Inflammatory macrophage treated with lipopolysaccharide for 4 hours (primary cell): ENCODE measurements at regions not wholly inside any gene's neighbourhood (a gene's known extent, or its start where the extent isn't known, plus 50 kb on each side); places are given as distances from the start of the nearest gene placed in this dataset.
"Not testable (repeated sequence)": the region's sequence is repeated elsewhere in the genome, so short reads cannot be mapped to it uniquely, and the experiment has no call there.

Experiments used
- DNase-seq: peaks from one replicate; pipeline ENCODE4 v3.0.0-alpha.2; 2020

DNA sequence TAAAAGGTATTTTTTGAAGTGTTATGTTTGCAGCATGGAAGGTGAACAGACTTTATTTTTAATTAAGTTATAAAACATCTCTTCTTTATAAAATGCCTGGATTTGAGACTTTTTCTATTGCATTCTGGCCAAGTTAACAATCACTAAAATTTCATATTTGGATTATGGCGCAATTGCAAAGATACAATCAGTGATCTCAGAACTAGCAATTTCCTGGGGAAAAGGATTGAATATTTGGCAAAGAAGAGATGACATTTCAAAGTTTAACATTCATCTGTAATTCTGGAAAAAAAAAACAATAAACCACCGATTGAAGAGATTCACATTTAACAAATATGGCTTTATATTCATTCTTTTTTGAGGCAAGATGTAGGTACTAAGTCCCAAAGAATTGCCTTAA is 378.0 kb downstream of the LRRC70 start:
- DNase-seq: no peak

DNA sequence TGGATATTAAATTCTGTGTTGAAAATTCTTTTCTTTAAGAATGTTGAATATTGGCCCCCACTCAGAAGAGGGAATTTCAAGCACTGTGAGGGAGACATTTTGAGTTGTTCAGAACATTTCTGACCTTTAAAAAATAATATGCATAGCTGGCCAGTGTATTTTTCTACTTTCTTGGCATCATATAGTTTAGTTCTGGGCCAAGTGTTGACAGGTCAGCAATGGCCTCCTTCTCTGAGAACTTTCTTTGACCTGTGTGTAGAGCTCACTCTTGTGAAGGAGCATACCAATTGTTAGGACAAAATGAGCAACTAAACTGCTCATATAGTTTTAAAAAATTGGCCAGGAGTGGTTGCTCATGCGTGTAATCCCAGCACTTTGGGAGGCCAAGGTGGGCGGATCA is 376.0 kb downstream of the LRRC70 start:
- no peak for DNase-seq

DNA sequence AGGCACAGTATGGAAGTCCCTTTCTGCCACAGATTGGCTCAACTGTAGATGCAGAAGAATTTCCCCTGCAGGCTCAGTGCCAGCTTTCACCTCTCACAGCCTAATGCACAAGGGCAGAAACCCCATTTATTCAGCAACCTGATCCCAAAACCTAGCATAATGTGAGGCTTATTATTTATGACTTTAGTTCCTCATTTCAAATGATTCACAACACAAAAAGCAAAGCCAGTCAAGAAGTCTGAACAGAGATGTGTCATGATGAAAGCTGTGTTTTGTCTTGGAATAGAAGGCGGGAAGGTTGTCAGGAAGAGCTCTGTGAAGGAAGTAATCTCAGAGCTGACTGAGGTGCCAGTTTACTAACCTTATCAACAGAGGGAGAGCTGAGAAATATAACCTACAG is 369.7 kb downstream of the LRRC70 start:
- DNase-seq: no peak

DNA sequence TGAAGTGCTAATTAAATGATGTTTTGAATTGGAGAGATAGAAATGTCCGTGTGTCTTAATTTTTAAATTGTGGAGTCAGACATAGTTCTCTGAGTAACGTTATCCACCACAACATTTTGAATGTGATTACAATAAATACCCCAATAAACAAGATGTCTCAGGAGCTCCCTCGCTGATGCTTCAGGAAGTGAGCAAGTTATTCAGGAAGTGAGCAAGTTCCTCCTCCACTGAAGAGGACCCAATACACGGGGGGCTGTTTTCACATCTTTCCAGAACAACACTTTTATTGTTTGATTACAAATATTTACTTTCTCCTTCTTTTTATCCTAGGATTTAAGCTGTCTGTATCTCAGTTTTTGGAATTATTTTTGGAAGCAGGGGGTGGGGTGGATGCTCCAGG is 363.8 kb downstream of the LRRC70 start:
- DNase-seq: no peak

DNA sequence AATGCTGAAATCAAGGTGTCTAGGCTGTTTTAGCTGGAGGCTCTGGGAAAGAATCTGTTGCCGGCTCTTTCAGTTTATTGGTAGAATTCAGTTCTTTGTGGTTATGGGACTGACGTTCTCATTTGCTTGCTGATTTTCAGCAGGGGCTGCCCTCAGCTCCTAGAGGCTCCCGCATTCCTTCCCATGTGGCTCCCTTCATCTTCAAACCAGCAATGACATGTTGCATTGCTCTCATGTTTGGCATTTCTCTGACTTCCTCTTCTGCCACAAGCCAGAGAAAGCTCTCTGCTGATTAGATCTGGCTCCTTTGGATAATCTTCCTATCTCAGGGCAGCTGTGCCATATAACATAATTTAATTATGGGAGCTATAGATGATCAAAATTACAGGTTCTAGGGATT is 360.3 kb downstream of the LRRC70 start:
- no peak for DNase-seq

DNA sequence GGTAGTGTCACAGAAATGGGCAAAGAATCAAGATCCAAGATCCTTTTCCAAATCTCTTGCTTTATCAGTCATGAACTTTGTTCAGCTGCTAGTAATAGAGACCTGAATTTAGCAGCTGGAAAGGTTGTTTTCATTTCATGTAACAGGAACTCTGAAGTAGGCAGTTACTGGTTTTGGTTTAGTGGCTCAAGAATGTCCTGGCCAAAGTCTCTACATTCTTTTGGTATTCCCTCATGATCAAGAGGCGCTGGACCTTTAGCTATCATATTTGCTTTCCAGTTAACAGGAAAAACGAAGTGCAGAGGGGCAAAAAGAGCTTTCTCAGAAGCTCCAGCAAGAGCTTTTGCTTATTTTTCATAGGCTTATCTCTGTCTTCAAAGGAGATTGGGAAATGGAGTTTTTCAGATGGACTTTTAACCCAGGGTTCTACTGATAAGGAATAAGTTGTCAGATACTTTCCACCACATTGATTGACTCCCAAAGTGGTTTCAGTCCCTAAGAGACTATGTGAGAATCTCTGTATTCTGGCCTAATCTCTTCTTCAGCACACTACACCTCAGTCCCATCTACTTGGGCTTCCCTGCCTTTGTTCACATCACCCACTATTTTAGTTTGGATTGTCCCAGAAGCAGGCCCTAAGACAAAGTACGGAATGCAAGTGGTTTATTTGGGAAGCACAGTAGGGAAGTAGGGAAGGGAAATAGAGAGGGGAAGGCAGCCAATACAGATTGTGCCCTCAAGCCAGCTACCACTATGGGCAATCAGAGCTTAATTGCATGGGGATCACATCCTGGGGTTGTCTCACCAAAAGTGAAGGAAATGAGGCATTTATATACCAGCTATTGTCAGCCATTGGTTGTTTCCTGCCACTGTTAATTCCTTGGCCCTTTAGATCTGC is 359.3 kb downstream of the LRRC70 start:
- DNase-seq: no peak

DNA sequence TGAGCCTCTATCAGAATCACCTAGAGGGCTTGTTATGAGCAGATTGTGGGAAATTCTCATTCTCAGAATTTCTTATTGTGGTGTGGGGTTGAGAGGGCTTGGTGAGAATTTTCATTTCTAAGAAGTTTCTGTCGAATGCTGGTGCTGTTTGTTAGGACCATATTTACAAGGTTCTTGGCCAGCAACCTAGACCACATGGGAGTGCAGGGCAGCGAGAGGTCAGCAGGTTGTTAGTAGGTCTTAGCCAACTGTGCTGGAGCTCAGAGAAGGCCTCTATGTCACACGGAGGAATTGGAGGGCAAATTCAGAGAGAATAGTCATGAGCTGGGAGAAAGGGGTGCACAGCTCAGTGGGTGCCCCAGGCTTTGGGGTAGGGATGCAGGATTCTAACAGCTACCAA is 357.0 kb downstream of the LRRC70 start:
- DNase-seq: no peak

DNA sequence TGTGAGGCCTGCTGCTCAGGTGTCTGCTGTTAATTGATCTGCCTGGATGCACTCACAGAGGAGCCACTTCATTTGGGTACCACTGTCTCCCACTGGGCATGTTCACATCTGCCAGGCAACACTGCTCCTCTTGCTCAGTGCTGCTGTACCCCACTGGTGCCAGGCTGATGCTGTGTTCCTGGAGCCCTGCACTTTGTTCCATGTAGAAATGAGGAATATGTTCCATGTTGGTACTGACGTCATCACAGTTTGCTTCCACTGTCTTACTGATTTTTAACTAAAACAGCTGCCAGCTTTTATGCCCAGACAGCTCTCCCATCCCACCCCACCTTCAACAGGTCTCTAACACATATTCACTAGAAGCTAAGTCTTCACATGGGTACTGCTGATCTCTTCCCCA is 355.7 kb downstream of the LRRC70 start:
- no peak for DNase-seq

DNA sequence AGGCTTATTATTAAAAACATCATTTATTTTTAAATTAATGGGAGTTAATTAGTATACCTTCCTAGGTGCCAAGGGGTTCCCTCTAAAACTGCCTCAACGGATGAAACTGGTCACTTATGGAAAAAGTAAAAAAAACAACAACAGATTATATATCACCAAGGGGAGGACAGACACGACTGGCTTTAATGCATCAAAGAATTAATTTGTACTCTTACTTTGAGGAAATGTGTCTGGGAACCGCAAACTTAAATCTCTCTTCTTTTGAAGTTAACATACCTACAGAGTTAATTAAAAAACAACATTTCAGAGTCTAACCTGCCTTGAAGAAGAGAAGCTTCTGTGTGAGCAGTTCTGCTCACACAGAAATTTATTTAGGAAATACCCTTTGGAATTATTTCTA is 354.6 kb downstream of the LRRC70 start:
- no peak for DNase-seq

DNA sequence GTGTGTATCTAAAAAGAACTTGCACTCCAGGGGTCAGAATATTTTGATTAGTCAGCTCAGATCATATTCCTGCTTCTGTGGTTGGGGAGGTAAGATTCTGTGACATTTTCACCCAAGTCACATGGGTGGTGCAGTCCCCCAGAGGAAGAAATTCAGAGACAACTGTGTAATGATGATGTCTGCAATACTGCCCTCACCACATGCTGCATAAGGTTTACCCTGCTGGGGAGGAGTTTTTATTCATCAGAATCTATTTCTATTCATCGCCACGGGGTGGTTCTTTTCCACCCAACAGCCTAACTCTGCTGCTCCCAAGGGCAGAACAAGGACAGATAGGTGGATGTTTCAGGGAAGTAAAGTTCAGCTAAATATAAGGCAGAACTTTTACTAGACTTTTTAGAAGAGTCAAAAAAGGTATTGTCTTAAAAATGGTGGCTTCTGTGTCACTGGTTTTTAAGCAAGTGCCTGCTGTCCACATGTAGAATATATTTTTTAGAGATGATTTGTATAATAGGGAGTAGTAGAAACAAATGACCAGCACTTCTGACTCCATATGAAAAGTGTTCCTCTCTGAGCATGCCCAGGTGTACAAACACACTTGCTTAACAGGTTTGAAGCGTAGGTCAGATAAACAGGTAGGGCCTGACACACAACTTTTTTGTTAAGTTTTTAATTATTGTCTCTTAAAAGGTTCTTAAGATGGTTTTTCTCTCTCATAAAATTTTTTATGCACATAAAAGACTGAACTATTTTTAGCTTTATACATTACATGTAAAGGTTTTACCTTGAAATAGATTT is 352.7 kb downstream of the LRRC70 start:
- no peak for DNase-seq

DNA sequence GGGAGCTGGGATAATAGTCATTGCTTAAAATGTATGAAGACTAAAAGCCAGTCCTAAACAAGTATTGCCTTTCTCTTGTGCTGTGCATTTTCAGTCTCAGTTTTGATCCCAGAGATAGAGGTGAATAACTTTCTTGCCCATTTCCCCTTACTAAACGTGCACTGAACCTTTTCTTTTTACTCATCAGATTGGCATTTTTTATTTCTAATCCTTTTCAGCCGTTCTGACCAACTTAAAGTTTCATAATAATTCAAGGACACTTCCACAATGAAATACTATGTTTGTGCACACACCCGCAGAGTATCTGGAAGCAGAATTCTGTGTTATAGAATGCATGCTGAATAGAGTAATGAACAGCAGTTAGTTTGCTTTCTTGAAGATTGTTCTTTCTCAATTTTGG is 343.6 kb downstream of the LRRC70 start:
- no peak for DNase-seq

DNA sequence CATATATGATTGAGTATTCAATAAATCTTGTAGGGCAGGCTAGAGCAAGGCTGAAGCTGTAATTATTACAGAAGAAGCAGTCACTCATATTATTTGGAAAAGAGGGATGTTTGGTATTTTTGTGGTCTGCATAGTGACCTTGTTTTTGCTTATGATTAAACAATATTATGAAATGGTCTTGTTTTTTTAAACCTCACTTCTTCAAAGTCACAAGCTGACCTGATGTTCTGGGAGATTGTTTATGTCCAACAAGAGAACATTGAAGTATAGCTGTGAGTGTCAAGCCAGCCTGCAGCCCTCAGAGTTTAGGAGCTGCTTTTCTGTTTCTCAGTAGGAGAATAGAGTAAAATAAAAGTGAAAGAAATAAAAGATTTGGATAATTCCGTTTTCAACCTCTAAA is 342.2 kb downstream of the LRRC70 start:
- no peak for DNase-seq

DNA sequence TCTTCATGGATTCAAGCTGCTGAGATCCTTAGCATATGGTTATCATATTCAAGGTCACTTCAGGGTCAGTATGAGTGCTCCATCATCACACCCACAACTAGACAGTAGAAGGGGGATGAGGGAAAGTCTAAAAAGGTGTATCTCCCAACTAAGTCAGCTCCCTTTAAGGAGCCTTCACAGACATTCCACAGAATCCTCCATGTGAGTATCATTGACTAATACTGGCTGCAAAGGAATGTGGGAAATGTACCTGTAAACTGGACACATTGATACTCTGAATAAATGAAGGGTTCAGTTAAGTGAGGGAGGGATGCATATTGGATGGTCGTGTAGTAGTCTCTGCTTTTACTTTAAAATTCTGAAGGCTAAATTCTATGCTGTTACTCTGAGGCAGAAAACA is 330.7 kb downstream of the LRRC70 start:
- no peak for DNase-seq

DNA sequence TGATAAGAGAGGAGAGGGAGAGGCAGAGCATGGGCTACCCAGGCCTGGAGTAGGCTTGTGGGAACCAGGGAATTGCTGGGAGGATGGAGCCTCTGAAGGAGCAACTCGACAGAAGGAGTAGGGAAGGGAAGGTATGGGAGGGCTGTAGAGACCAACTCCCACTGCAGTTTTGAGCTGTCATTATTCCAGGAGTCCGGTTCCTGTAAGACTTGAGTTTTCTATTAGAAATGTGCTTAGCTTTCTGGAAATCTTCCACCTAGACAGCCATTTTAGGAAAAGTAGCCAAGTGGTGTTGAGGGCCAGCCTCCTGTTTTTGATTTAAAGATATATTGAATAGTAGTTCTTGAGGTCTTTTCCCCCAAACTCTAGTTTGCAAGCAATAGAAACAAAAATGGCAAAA is 323.5 kb downstream of the LRRC70 start:
- DNase-seq: no peak

DNA sequence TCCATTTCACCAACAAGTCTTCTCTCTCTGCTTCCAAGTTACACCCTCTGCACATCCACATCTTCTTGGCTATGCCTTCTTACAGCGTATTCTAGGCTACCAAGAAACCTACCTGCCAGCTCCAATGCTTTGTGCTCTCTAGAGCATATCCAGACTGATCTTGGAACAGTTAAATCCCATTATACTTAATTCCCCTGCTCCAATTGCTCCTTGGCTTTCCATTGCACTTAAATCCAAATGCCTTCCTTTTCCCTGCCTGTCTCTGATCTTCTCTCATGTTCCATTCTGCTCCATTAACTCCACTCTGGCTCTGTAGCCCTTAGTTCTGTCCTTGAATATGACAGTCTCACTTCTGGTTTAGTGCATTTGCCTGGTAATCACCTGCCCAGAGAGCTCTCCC is 322.4 kb downstream of the LRRC70 start:
- DNase-seq: no peak

DNA sequence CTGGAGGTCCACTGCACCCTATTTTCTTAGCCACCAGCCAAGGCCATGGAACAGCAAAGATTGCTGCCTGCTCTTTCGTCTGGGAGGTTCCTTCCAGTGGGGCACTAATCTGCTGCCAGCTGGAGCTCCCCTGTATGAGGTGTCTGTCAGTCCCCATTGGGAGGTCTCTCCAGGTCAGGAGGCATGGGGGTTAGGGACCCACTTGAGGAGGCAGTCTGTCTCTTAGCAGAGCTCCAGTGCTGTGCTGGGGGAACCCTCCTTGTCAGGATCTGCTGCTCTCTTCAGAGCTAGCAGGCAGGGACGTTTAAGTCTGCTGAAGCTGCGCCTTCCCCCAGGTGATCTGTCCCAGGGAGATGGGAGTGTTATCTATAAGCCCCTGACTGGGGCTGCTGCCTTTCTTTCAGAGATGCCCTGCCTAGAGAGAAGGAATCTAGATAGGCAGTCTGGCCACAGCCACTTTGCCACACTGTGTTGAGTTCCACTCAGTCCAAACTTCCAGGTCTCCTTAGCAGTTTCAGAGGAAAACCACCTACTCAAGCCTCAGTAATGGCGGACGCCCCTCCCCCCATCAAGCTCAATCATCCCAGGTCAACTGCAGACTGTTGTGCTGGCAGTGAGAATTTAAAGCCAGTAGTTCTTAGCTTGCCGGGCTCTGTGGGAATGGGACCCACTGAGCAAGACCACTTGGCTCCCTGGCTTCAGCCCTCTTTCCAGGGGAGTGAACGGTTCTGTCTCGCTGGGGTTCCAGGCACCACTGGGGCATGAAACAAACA is 317.7 kb downstream of the LRRC70 start:
- DNase-seq: no peak

DNA sequence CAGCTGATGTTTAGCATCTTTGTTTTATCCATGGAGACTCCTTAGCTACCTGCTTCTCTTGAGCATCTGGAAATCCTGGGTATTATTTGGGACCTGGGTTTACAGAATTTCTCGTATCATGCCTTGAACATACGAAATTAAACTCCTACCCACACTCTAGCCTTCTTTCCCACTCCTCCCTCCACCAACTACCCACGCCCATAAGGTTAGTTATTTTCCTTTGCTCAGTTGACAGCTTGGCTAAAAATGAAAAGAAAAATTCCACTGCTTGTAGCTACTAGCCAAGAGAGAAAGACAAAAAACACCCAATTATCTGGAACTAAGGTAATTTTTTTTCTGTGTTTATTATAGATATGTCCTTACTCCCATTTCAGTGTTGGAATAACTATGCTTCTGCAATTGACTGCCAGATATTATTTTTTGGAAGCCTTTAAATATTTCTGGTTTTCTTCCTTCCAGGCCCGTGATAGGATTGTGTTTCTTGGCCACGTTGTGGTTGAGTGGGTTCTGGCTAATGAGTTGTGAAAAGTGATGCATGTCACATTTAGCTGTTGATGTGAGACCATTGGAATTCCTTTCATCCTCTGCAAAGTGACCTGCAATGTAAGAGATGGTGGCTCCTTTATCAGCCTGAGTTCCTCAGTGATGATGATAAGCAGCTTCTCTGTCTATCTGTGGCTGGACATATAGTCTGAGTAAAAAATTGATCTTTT is 308.1 kb downstream of the LRRC70 start:
- DNase-seq: no peak

DNA sequence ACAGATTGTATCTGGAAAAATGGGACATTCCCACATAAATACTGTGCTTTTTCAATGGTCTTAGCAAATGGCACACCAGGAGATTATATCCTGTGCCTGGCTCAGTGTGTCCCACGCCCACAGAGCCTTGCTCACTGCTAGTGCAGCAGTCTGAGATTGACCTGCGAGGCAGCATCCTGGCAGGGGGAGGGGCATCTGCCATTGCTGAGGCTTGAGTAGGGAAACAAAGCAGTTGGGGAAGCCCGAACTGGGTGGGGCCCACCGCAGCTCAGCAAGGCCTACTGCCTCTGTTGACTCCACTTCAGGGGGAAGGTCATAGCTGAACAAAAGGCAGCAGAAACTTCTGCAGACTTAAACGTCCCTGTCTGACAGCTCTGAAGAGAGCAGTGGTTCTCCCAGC is 258.7 kb downstream of the LRRC70 start:
- DNase-seq: not testable (repeated sequence)

DNA sequence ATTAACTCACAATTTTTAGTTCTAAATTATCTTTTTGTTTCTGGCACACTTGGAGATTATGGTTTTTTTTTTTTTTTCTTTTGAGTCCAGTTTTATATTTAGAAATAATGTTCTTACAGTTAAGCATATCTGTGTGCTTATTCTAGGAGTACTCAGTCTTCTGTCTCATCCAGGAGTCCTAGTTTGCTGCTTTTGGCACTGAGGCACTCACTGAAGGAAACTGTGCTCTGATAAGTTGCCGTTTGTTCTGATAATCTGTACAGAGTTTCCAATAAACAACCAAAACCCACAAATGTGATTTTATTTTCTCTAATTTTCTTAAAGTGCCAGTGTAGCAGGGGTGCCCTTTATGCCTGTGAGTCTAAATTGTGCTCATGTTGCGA is 251.0 kb downstream of the LRRC70 start:
- DNase-seq: no peak

DNA sequence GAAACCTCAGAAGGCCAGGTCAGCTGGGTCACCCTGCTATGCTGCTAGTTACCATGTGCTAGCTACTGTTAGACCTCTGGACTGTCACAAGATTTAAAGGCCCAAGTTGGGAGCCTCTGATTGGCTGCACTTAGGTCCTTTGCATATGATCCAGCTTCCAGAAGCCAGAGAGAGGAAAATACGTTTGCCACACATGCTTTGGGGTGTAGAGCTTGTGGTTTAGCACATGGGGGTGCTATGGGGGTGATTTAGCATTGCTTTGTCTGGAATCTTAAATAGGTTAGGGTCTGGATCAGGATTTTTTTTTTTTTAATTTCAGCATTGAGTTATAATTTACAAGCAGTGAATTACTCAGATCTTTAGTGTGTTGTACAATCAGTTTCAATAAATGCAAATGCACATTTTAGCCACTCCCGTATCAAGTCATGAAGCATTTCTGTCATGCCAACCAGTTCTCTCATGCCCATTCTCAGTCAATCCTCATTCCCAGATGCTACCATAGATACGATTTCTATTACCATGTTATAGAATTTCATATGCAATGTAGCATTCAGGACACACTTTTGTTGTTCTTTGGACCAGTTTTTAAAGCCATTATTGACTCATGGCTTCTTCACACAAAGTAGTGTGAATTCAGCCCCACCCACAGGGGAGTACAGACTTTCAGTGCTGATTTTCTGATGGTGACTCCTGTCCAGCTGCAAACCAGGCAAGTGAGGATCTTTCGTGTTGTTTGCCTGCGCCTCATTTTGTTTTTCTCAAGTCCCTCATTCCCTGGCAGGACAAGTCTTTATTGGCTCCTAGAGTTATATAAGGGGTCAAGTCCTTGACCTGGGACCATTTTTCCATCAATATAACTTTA is 250.4 kb downstream of the LRRC70 start:
- no peak for DNase-seq

DNA sequence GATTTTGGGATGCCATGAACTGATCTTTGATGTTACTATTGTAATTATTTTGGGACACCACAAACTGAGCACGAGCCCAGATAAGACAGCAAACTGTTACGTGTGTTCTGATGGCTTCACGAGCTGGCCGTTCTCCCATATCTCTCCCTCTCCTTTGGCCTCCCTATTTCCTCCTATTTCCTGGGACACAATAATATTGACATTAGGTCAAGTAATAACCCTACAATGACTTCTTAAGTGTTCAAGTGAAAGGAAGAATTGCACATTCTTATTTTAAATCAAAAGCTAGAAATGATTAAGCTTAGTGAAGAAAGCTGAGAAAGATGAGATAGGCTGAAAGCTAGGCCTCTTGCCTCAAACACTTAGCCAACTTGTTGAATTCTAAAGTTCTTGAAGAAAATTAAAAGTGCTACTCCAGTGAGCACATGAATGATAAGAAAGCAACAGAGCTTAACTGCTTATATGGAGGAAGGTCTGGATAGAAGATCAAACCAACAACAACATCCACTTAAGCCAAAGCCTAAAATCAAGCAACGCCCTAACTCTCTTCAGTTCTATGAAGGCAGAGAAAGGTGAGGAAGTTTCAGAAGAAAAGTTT is 247.1 kb downstream of the LRRC70 start:
- DNase-seq: no peak
